ENCODE measurements at regions not wholly inside any gene's neighbourhood (a gene's known extent, or its start where the extent isn't known, plus 50 kb on each side); places are given as distances from the start of the nearest gene placed in this dataset.

GRCh38 chr13:71359641-71360040, 507.4 kb downstream of the DACH1 start:
- TF ChIP-seq YY1 (IDR thresholded peaks at IDR 0.05; ENCODE audit: insufficient read depth, insufficient read length) (no peak), ZNF274 (IDR thresholded peaks at IDR 0.05; ENCODE audit: low read depth, low read length) (no peak), SUZ12 (IDR thresholded peaks at IDR 0.05; ENCODE audit: extremely low read depth, insufficient read depth, insufficient read length) (no peak)
